SK-N-SH (cell line): ENCODE measurements at regions not wholly inside any gene's neighbourhood (a gene's known extent, or its start where the extent isn't known, plus 50 kb on each side); places are given as distances from the start of the nearest gene placed in this dataset.

Experiments used
- GATA2 ChIP-seq: sonication (generic); formaldehyde crosslinking; IDR thresholded peaks from 2 replicates; pipeline ENCODE4 v1.5.0; 2020; ENCODE audit warnings: mild to moderate bottlenecking, missing genetic modification reagents
- TAF1 ChIP-seq: IDR thresholded peaks from 2 replicates; pipeline ENCODE4 v1.6.1; 2012; ENCODE audit warnings: low read depth, mild to moderate bottlenecking, low read length, moderate library complexity, borderline replicate concordance
- TCF12 ChIP-seq: IDR thresholded peaks from 2 replicates; pipeline ENCODE4 v1.4.0; 2012
- TF ChIP-seq, protein P1 (sequence below): fragments of 200-600 bp; sonication (generic); IDR thresholded peaks from 2 replicates; pipeline ENCODE4 v1.6.1; 2017; ENCODE audit warnings: antibody characterized with exemption, mild to moderate bottlenecking, moderate library complexity
- TF ChIP-seq, protein P2 (sequence below): fragments of 150-350 bp; IDR thresholded peaks from 2 replicates; pipeline ENCODE4 v1.6.1; 2017; ENCODE audit warnings: antibody characterized with exemption, low read length, low read depth, borderline replicate concordance

DNA sequence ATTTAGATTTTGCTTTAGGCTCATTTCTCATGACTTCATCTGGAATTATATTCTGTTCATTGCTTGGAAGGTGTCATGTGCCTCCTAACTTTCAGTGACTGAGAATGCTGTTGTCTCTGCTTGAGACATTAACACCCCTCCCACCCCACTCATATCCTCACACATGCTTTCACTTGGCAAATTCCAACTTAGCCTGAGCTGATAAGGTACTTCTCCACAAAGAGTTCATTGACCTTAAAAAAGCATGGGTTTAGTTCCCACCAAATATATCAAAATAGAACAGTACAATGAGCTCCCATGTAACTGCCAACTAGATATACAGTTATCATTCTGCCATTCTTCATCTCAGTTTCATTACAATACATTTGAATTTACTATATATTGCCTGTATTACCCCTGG, 576.5 kb upstream of the ADGRL2 start:
- TF ChIP-seq, protein P1, sequence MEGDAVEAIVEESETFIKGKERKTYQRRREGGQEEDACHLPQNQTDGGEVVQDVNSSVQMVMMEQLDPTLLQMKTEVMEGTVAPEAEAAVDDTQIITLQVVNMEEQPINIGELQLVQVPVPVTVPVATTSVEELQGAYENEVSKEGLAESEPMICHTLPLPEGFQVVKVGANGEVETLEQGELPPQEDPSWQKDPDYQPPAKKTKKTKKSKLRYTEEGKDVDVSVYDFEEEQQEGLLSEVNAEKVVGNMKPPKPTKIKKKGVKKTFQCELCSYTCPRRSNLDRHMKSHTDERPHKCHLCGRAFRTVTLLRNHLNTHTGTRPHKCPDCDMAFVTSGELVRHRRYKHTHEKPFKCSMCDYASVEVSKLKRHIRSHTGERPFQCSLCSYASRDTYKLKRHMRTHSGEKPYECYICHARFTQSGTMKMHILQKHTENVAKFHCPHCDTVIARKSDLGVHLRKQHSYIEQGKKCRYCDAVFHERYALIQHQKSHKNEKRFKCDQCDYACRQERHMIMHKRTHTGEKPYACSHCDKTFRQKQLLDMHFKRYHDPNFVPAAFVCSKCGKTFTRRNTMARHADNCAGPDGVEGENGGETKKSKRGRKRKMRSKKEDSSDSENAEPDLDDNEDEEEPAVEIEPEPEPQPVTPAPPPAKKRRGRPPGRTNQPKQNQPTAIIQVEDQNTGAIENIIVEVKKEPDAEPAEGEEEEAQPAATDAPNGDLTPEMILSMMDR = no peak
- TF ChIP-seq GATA2 (no peak), TCF12 (no peak), TAF1 (no peak)
- TF ChIP-seq, protein P2, sequence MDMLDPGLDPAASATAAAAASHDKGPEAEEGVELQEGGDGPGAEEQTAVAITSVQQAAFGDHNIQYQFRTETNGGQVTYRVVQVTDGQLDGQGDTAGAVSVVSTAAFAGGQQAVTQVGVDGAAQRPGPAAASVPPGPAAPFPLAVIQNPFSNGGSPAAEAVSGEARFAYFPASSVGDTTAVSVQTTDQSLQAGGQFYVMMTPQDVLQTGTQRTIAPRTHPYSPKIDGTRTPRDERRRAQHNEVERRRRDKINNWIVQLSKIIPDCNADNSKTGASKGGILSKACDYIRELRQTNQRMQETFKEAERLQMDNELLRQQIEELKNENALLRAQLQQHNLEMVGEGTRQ = no peak
